ENCODE measurements at regions not wholly inside any gene's neighbourhood (a gene's known extent, or its start where the extent isn't known, plus 50 kb on each side); places are given as distances from the start of the nearest gene placed in this dataset.
"Not testable (repeated sequence)": the region's sequence is repeated elsewhere in the genome, so short reads cannot be mapped to it uniquely, and the experiment has no call there.

DNA sequence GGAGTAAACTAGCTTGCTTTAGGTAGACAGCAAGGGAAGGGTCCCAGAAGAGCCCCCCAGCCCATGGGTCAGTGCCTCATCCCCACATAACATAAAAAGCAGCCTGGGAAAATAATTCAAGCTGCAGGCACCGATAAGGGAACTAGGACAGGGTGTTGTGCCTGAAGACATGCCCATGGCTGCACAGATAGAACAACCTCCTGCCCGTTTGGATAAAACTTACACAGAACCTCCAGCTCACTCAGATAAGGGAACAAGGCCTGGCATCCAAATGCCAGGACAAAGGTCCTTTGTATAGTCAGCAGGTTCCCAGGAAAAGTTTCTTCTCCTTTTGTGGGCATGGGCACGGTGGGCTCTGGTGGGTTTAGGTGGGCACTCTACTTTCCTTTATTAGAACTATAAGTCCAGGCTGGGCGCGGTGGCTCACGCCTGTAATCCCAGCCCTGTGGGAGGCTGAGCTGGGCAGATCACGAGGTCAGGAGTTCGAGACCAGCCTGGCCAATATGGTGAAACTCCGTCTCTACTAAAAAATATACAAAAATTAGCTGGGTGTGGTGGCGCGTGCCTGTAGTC is 149.5 kb downstream of the GLUD2 start:
- TF ChIP-seq, protein P1, sequence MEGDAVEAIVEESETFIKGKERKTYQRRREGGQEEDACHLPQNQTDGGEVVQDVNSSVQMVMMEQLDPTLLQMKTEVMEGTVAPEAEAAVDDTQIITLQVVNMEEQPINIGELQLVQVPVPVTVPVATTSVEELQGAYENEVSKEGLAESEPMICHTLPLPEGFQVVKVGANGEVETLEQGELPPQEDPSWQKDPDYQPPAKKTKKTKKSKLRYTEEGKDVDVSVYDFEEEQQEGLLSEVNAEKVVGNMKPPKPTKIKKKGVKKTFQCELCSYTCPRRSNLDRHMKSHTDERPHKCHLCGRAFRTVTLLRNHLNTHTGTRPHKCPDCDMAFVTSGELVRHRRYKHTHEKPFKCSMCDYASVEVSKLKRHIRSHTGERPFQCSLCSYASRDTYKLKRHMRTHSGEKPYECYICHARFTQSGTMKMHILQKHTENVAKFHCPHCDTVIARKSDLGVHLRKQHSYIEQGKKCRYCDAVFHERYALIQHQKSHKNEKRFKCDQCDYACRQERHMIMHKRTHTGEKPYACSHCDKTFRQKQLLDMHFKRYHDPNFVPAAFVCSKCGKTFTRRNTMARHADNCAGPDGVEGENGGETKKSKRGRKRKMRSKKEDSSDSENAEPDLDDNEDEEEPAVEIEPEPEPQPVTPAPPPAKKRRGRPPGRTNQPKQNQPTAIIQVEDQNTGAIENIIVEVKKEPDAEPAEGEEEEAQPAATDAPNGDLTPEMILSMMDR (IDR thresholded peaks at IDR 0.05; ENCODE audit: low read depth, low read length, poor library complexity, severe bottlenecking), result not testable (repeated sequence)
- not testable (repeated sequence) for TF ChIP-seq EZH2phosphoT487 (IDR thresholded peaks at IDR 0.05; ENCODE audit: borderline replicate concordance, low read length)
